ENCODE measurements at regions not wholly inside any gene's neighbourhood (a gene's known extent, or its start where the extent isn't known, plus 50 kb on each side); places are given as distances from the start of the nearest gene placed in this dataset.

DNA sequence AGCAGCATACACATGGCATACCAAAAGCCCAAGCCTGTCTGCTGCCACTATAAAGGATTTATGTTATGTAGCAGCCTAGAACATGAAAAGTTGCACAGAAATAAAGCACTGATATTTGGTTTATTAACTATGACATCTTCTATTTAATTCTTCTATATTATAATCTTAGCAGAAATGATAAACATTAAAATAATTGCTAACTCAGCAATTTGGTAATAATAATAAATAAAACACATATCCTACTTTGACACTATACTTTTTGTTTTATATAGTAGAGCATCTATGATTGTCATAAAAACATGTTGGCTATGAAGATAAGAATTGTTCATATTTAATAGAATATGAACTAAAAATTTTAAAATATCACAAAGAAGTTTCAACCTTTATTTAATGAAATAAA lies 1733.3 kb upstream of the IGFBP7 start:
- H3K27me3 ChIP-seq (ENCODE audit: insufficient read depth), result no peaks in the 10 kb centered on the region
- H3K36me3 Mint-ChIP-seq (ENCODE audit: low read depth), result peaks cover 6% of the 10 kb centered on the region; the same call in 1 of the 3 replicates
- H3K9me2 ChIP-seq (ENCODE audit: insufficient read depth), result peaks cover 5% of the 10 kb centered on the region; the same call in 1 of the 2 replicates
- ATAC-seq (no peak), DNase-seq (ENCODE audit: low spot score) (no peak)
- H4K20me1 ChIP-seq (replicated peaks; ENCODE audit: insufficient read depth), result no peaks in the 10 kb centered on the region
- H3K27me3 Mint-ChIP-seq (ENCODE audit: insufficient read depth, low read depth, poor library complexity), result no peaks in the 10 kb centered on the region
- H3F3A ChIP-seq (replicated peaks; ENCODE audit: low read depth), result no peaks in the 10 kb centered on the region
- no peaks in the 10 kb centered on the region for H3K4me1 ChIP-seq (ENCODE audit: insufficient read depth)
- H3K4me3 Mint-ChIP-seq, result no peak overlapping the region
- TF ChIP-seq, protein P1, sequence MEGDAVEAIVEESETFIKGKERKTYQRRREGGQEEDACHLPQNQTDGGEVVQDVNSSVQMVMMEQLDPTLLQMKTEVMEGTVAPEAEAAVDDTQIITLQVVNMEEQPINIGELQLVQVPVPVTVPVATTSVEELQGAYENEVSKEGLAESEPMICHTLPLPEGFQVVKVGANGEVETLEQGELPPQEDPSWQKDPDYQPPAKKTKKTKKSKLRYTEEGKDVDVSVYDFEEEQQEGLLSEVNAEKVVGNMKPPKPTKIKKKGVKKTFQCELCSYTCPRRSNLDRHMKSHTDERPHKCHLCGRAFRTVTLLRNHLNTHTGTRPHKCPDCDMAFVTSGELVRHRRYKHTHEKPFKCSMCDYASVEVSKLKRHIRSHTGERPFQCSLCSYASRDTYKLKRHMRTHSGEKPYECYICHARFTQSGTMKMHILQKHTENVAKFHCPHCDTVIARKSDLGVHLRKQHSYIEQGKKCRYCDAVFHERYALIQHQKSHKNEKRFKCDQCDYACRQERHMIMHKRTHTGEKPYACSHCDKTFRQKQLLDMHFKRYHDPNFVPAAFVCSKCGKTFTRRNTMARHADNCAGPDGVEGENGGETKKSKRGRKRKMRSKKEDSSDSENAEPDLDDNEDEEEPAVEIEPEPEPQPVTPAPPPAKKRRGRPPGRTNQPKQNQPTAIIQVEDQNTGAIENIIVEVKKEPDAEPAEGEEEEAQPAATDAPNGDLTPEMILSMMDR (conservative IDR thresholded peaks at IDR 0.05; ENCODE audit: low read depth in 2 of 2), result no peak
- TF ChIP-seq ZNF331 (CRISPR knock-in tag; IDR thresholded peaks at IDR 0.05; ENCODE audit: low read depth), result no peak
- no peak for TF ChIP-seq EZH2phosphoT487 (IDR thresholded peaks at IDR 0.05; ENCODE audit: unreplicated experiment)
- H3K36me3 ChIP-seq (ENCODE audit: insufficient read depth), result no peaks in the 10 kb centered on the region
- no peak overlapping the region for H2AFZ ChIP-seq
- H3K4me2 ChIP-seq, result no peak overlapping the region
- H3K27ac ChIP-seq (ENCODE audit: low read depth), result no peak overlapping the region
- peaks cover 12% of the 10 kb centered on the region for H3K9me3 Mint-ChIP-seq
- H3K27ac Mint-ChIP-seq, result no peak overlapping the region
- H3K4me1 Mint-ChIP-seq, result no peaks in the 10 kb centered on the region
- H3K79me2 ChIP-seq (replicated peaks; ENCODE audit: insufficient read depth), result no peaks in the 10 kb centered on the region
- H3K4me3 ChIP-seq, result no peak overlapping the region

DNA sequence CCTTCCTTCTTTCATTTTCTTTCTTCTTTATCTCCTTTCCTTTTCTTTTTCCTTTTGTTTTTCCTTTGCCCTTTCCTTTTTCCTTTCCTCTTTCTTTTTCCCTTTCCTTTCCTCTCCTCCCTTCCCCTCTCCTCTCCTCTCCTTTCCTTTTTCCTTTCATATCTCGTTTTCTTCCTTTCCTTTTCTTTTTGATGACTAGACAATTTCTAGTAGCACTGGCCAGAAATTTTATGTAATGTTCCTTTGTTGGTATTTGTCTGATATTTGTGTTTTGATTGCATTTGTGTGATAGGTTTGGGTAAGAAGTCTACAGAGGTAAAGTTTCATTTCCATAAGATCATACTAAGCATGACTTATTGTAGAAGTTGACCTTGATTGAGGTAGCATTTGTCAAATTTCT lies 1722.9 kb upstream of the IGFBP7 start:
- H3K27ac Mint-ChIP-seq, result no peak overlapping the region
- peaks cover 7% of the 10 kb centered on the region; the same call in 2 of the 3 replicates for H3K4me1 Mint-ChIP-seq
- no peak overlapping the region for H3K4me3 Mint-ChIP-seq
- Histone ChIP-seq H3K4me3 (no peak overlapping the region), H3K36me3 (ENCODE audit: insufficient read depth) (no peaks in the 10 kb centered on the region), H3K27me3 (ENCODE audit: insufficient read depth) (no peaks in the 10 kb centered on the region), H3K4me1 (ENCODE audit: insufficient read depth) (peaks cover 6% of the 10 kb centered on the region; the same call in 1 of the 2 replicates), H4K20me1 (replicated peaks; ENCODE audit: insufficient read depth) (no peaks in the 10 kb centered on the region), H3K79me2 (replicated peaks; ENCODE audit: insufficient read depth) (no peaks in the 10 kb centered on the region), H3K27ac (ENCODE audit: low read depth) (no peak overlapping the region), H3K4me2 (no peak overlapping the region), H2AFZ (no peak overlapping the region), H3F3A (replicated peaks; ENCODE audit: low read depth) (no peaks in the 10 kb centered on the region), H3K9me2 (ENCODE audit: insufficient read depth) (no peaks in the 10 kb centered on the region)
- ATAC-seq (no peak), DNase-seq (ENCODE audit: low spot score) (no peak)
- H3K27me3 Mint-ChIP-seq (ENCODE audit: insufficient read depth, low read depth, poor library complexity), result no peaks in the 10 kb centered on the region
- H3K36me3 Mint-ChIP-seq (ENCODE audit: low read depth), result no peaks in the 10 kb centered on the region; the same call in 2 of the 3 replicates
- H3K9me3 Mint-ChIP-seq, result peaks cover 6% of the 10 kb centered on the region; the same call in 1 of the 3 replicates
- TF ChIP-seq POLR2AphosphoS5 (IDR thresholded peaks at IDR 0.05; ENCODE audit: low read depth) (no peak), ZNF331 (CRISPR knock-in tag; IDR thresholded peaks at IDR 0.05; ENCODE audit: low read depth) (no peak), EZH2phosphoT487 (IDR thresholded peaks at IDR 0.05; ENCODE audit: unreplicated experiment) (no peak)
- TF ChIP-seq, protein P2, sequence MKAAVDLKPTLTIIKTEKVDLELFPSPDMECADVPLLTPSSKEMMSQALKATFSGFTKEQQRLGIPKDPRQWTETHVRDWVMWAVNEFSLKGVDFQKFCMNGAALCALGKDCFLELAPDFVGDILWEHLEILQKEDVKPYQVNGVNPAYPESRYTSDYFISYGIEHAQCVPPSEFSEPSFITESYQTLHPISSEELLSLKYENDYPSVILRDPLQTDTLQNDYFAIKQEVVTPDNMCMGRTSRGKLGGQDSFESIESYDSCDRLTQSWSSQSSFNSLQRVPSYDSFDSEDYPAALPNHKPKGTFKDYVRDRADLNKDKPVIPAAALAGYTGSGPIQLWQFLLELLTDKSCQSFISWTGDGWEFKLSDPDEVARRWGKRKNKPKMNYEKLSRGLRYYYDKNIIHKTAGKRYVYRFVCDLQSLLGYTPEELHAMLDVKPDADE (IDR thresholded peaks at IDR 0.05), result no peak
- TF ChIP-seq, protein P3, sequence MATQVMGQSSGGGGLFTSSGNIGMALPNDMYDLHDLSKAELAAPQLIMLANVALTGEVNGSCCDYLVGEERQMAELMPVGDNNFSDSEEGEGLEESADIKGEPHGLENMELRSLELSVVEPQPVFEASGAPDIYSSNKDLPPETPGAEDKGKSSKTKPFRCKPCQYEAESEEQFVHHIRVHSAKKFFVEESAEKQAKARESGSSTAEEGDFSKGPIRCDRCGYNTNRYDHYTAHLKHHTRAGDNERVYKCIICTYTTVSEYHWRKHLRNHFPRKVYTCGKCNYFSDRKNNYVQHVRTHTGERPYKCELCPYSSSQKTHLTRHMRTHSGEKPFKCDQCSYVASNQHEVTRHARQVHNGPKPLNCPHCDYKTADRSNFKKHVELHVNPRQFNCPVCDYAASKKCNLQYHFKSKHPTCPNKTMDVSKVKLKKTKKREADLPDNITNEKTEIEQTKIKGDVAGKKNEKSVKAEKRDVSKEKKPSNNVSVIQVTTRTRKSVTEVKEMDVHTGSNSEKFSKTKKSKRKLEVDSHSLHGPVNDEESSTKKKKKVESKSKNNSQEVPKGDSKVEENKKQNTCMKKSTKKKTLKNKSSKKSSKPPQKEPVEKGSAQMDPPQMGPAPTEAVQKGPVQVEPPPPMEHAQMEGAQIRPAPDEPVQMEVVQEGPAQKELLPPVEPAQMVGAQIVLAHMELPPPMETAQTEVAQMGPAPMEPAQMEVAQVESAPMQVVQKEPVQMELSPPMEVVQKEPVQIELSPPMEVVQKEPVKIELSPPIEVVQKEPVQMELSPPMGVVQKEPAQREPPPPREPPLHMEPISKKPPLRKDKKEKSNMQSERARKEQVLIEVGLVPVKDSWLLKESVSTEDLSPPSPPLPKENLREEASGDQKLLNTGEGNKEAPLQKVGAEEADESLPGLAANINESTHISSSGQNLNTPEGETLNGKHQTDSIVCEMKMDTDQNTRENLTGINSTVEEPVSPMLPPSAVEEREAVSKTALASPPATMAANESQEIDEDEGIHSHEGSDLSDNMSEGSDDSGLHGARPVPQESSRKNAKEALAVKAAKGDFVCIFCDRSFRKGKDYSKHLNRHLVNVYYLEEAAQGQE (IDR thresholded peaks at IDR 0.05; ENCODE audit: unreplicated experiment), result no peak
- TF ChIP-seq, protein P1 (conservative IDR thresholded peaks at IDR 0.05; ENCODE audit: low read depth in 2 of 2), result no peak

Measured in GM23338 (cell line).